Fibroblast of the aortic adventitia (primary cell): ENCODE measurements at regions not wholly inside any gene's neighbourhood (a gene's known extent, or its start where the extent isn't known, plus 50 kb on each side); places are given as distances from the start of the nearest gene placed in this dataset.
"Not testable (repeated sequence)": the region's sequence is repeated elsewhere in the genome, so short reads cannot be mapped to it uniquely, and the experiment has no call there.

Experiments
- DNase-seq: peaks from one replicate; pipeline ENCODE4 v3.0.0-alpha.2; 2010; ENCODE audit warnings: low read depth
- H3K4me3 ChIP-seq: 2 replicates; pipeline ENCODE4 v1.5.1; 2011; ENCODE audit warnings: low read depth, mild to moderate bottlenecking, control low read depth, low read length, moderate library complexity
- TF ChIP-seq, protein P1 (sequence below): IDR thresholded peaks from 2 replicates; pipeline ENCODE4 v1.5.1; 2011; ENCODE audit warnings: mild to moderate bottlenecking, low read length, control low read depth, inconsistent platforms; ENCODE audit not compliant: insufficient read depth

DNA sequence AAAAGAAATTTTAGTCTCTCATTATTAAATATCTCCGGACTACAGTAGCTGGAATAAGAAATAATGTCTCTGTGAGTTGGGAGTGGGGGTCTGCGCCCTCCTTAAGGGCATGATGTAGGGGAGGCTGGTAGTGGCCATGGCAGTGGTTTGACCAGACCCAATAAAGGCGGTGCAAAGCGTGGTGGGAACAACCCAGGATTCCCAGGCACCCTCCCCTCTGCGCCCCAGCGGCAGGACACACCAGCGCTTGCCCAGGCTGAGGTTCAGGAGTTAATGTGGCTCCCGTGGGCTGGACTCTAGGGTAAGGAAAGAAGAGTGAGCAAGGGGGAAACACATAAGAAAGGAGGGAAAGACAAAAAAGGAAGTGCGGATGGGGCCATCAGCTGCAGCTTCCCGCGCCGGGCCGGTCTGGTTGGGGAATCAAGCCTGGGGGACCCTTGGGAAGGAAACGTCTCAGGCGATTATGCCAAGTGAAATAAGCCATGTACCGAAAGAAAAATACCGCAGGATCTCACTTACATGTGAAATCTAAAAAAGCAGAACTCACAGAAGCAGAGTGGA is 157.5 kb upstream of the SMIM31 start:
- no peak overlapping the region for H3K4me3 ChIP-seq
- TF ChIP-seq, protein P1, sequence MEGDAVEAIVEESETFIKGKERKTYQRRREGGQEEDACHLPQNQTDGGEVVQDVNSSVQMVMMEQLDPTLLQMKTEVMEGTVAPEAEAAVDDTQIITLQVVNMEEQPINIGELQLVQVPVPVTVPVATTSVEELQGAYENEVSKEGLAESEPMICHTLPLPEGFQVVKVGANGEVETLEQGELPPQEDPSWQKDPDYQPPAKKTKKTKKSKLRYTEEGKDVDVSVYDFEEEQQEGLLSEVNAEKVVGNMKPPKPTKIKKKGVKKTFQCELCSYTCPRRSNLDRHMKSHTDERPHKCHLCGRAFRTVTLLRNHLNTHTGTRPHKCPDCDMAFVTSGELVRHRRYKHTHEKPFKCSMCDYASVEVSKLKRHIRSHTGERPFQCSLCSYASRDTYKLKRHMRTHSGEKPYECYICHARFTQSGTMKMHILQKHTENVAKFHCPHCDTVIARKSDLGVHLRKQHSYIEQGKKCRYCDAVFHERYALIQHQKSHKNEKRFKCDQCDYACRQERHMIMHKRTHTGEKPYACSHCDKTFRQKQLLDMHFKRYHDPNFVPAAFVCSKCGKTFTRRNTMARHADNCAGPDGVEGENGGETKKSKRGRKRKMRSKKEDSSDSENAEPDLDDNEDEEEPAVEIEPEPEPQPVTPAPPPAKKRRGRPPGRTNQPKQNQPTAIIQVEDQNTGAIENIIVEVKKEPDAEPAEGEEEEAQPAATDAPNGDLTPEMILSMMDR = no peak
- DNase-seq = no peak

DNA sequence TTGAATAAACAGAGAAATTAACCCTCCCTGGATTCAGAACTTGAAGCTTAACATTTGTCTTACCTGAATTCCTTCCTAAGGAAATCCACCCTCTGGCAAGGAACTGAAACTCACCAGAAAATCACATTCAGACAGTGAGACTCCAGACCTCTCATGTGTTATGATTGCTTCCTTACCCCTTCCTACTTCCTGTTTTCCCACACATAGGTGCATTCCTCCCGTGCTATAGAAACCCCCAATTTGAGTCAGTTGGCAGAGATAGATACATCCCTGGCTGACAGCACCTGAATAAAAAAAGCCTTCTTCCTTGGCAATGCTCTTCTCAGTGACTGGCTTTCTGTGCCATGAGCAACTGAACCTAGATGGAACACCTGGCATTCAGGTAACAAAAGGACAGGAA is 157.0 kb upstream of the SMIM31 start:
- DNase-seq = no peak
- TF ChIP-seq, protein P1 = no peak
- H3K4me3 ChIP-seq = no peak overlapping the region

DNA sequence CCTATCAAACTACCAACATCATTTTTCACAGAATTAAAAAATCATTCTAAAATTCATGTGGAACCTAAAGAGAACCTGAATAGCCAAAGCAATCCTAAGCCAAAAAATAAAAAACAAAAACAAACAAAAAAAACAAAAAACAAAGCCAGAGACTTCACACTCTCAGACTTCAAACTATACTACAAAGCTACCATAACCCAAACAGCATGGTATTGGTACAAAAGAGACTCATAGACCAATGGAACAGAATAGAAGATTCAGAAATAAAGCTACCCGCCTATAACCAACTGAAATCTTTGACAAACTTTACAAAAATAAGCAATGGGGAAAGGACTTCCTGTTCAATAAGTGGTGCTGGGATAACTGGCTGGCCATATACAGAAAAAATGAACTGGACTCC is 152.3 kb upstream of the SMIM31 start:
- TF ChIP-seq, protein P1 = no peak
- no peak for DNase-seq
- no peak overlapping the region for H3K4me3 ChIP-seq

DNA sequence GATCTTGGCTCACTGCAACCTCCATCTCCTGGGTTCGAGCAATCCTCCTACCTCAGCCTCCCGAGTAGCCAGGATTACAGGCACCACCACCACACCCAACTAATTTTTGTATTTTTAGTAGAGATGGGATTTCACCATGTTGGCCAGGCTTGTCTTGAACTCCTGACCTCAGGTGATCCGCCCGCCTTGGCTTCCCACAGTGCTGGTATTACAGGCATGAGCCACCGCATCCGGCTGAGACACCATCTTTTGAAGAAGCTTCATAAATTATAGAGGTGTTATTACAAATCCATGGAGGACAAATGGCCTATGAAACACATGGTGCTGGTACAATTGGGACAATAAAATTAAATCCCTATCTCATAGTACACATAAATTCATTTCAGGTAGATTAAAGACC is 148.1 kb upstream of the SMIM31 start:
- not testable (repeated sequence) for H3K4me3 ChIP-seq, DNase-seq

DNA sequence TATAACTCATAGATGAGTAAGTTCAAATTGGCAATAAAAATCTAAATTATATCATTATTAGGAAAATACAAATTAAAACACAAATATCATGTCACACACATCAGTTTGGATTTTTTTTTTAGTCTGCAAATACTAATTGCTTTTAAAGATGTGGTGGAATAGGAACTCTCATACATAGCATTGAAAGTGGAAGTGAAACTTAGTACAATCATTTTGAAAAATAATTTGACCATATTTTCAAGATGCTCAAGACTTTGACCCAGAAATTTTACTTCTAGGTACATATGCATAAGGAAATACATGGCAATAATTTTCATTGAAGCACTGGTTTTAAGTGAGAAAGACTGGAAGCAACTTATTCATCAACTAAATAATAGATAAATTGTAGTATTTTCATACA is 147.5 kb upstream of the SMIM31 start:
- no peak for DNase-seq

DNA sequence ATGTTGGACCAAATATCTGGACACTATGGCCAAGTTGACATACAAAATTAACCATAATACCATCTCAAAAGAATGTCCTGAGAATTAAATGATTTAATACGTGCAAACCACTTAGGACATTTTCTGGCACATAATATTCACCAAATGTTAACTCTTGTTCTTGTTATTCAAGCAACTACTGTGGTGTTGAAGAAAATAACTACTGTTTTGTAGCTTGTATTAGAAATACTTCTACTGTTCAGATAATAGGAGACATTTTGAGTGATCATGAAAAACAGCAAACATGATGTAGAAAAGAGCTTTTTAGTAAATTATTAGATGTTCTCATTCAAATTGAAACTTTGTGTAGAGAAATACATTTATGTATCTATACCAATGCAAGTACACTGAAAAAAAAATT is 140.7 kb upstream of the SMIM31 start:
- DNase-seq = no peak
- H3K4me3 ChIP-seq = no peak overlapping the region
- TF ChIP-seq, protein P1 = no peak

More for the DNA sequence above, 147.5 kb upstream of the SMIM31 start:
- TF ChIP-seq, protein P1 = no peak
- H3K4me3 ChIP-seq = no peak overlapping the region

DNA sequence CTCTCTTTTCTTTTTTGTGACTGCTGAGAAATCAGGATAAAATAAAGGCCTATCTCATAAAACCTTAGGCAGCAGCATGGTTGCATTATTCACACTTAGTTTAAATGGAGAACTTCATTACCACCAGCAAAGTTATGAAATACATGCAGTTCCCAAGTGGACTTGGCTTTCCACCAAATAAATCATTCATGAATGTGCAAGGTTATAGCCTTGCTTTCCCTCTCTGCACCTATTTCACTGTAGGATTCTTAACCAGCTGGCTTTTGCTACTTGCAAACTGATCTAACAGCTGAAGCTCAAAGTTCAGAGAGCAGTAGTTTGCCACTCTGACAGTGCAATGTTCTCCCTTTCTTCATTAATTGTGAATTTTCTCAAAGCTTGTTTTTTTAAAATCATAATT is 140.1 kb upstream of the SMIM31 start:
- TF ChIP-seq, protein P1 = no peak
- DNase-seq = no peak
- H3K4me3 ChIP-seq = no peak overlapping the region
